ENCODE measurements at regions not wholly inside any gene's neighbourhood (a gene's known extent, or its start where the extent isn't known, plus 50 kb on each side); places are given as distances from the start of the nearest gene placed in this dataset.

DNA sequence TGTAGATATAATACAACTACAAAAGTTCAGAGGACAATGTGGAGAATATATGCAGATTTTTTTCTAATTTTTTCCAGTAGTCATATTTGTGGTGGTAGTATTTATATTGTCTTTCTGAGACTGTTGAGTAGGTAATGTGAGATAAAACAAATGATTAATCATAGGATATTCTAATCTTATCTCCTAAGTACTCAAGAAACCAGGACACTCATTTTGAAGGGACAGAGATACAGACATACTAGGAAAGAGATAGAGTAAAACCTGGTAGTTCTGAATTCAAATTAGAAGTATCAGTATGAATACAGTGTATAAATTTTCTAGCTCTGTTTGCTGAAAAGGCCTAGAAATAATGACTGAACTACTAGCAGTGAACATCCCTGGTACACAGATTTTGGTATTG is 141.7 kb upstream of the ASIC2 start:
- no peak for TF ChIP-seq EZH2 (IDR thresholded peaks at IDR 0.05; ENCODE audit: borderline replicate concordance, low read depth, low read length, poor library complexity, severe bottlenecking)
- TF ChIP-seq, protein P1, sequence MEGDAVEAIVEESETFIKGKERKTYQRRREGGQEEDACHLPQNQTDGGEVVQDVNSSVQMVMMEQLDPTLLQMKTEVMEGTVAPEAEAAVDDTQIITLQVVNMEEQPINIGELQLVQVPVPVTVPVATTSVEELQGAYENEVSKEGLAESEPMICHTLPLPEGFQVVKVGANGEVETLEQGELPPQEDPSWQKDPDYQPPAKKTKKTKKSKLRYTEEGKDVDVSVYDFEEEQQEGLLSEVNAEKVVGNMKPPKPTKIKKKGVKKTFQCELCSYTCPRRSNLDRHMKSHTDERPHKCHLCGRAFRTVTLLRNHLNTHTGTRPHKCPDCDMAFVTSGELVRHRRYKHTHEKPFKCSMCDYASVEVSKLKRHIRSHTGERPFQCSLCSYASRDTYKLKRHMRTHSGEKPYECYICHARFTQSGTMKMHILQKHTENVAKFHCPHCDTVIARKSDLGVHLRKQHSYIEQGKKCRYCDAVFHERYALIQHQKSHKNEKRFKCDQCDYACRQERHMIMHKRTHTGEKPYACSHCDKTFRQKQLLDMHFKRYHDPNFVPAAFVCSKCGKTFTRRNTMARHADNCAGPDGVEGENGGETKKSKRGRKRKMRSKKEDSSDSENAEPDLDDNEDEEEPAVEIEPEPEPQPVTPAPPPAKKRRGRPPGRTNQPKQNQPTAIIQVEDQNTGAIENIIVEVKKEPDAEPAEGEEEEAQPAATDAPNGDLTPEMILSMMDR (conservative IDR thresholded peaks at IDR 0.05; ENCODE audit: low read depth, low read length), result no peak
- Histone ChIP-seq H3K4me1 (ENCODE audit: insufficient read depth, low read length, poor library complexity, severe bottlenecking) (no peaks in the 10 kb centered on the region), H3K27ac (ENCODE audit: low read depth, low read length, poor library complexity, severe bottlenecking) (no peak overlapping the region), H3K27me3 (replicated peaks; ENCODE audit: insufficient read depth, low read depth, low read length, poor library complexity) (no peaks in the 10 kb centered on the region), H3K9me3 (ENCODE audit: low read depth, low read length, poor library complexity, severe bottlenecking) (no peaks in the 10 kb centered on the region), H3K36me3 (ENCODE audit: insufficient read depth, low read length, poor library complexity, severe bottlenecking) (no peaks in the 10 kb centered on the region), H3K4me3 (ENCODE audit: low read depth, low read length, poor library complexity, severe bottlenecking) (no peak overlapping the region)
- ChIA-PET POLR2A (ENCODE audit: low non-redundant PET) (no interaction called here), CTCF (no interaction called here)
- no TSS peak for BruUV-seq (replicated peaks)
- no peak for DNase-seq (ENCODE audit: low spot score)
- intact Hi-C loops (cut with micrococcal nuclease; ENCODE audit: unreplicated experiment), result no loop called here

DNA sequence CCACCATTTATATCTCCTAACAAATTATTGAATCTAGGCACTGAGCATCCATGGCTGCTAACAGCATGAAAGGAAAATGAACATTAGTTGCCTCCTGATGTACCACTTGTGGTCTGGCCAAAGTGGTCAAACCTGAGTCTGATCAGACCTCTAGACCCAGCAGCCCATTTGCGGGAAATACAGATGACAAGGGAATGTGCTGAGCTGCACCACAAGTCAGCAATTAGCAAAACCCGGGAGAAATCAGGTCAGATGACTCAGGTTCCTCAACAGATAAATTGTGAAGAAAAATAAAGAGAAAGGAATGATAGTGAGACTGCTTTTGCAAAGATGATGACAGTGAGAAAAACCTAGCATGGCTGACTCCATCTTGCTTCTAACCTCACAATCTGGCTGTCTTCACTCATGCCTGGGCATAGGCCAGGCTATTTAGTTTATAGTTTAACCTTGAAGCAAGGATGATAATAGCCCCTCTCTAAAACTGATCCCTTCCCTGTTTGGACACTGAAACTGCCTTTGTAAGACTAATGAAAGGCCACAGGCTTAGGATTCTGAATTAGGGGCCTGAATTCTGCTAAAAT is 142.7 kb upstream of the ASIC2 start:
- intact Hi-C loops (cut with micrococcal nuclease; ENCODE audit: unreplicated experiment), result no loop called here
- Histone ChIP-seq H3K4me1 (ENCODE audit: insufficient read depth, low read length, poor library complexity, severe bottlenecking) (no peaks in the 10 kb centered on the region), H3K27me3 (replicated peaks; ENCODE audit: insufficient read depth, low read depth, low read length, poor library complexity) (no peaks in the 10 kb centered on the region), H3K36me3 (ENCODE audit: insufficient read depth, low read length, poor library complexity, severe bottlenecking) (no peaks in the 10 kb centered on the region), H3K27ac (ENCODE audit: low read depth, low read length, poor library complexity, severe bottlenecking) (no peak overlapping the region), H3K9me3 (ENCODE audit: low read depth, low read length, poor library complexity, severe bottlenecking) (no peaks in the 10 kb centered on the region), H3K4me3 (ENCODE audit: low read depth, low read length, poor library complexity, severe bottlenecking) (no peak overlapping the region)
- no peak for TF ChIP-seq EZH2 (IDR thresholded peaks at IDR 0.05; ENCODE audit: borderline replicate concordance, low read depth, low read length, poor library complexity, severe bottlenecking)
- TF ChIP-seq, protein P1 (conservative IDR thresholded peaks at IDR 0.05; ENCODE audit: low read depth, low read length), result no peak
- no peak for DNase-seq (ENCODE audit: low spot score)
- ChIA-PET CTCF (no interaction called here), POLR2A (ENCODE audit: low non-redundant PET) (no interaction called here)
- BruUV-seq (replicated peaks), result no TSS peak

GRCh38 chr17:33436321-33436720 is 143.2 kb upstream of the ASIC2 start:
- TF ChIP-seq, protein P1 (conservative IDR thresholded peaks at IDR 0.05; ENCODE audit: low read depth, low read length), result no peak
- TF ChIP-seq EZH2 (IDR thresholded peaks at IDR 0.05; ENCODE audit: borderline replicate concordance, low read depth, low read length, poor library complexity, severe bottlenecking), result no peak
- DNase-seq (ENCODE audit: low spot score), result no peak
- H3K27ac ChIP-seq (ENCODE audit: low read depth, low read length, poor library complexity, severe bottlenecking), result no peak overlapping the region
- CTCF ChIA-PET, result no interaction called here
- no peaks in the 10 kb centered on the region for H3K27me3 ChIP-seq (replicated peaks; ENCODE audit: insufficient read depth, low read depth, low read length, poor library complexity)
- H3K36me3 ChIP-seq (ENCODE audit: insufficient read depth, low read length, poor library complexity, severe bottlenecking), result no peaks in the 10 kb centered on the region
- intact Hi-C loops (cut with micrococcal nuclease; ENCODE audit: unreplicated experiment), result no loop called here
- no peaks in the 10 kb centered on the region for H3K9me3 ChIP-seq (ENCODE audit: low read depth, low read length, poor library complexity, severe bottlenecking)
- BruUV-seq (replicated peaks), result no TSS peak
- POLR2A ChIA-PET (ENCODE audit: low non-redundant PET), result no interaction called here
- no peaks in the 10 kb centered on the region for H3K4me1 ChIP-seq (ENCODE audit: insufficient read depth, low read length, poor library complexity, severe bottlenecking)
- H3K4me3 ChIP-seq (ENCODE audit: low read depth, low read length, poor library complexity, severe bottlenecking), result no peak overlapping the region
